OCI-LY1 (cell line): ENCODE measurements at regions not wholly inside any gene's neighbourhood (a gene's known extent, or its start where the extent isn't known, plus 50 kb on each side); places are given as distances from the start of the nearest gene placed in this dataset.

Experiments used
- H2AFZ ChIP-seq: fragments of 200-600 bp; sonication (generic), shearing (Covaris generic); 2 replicates; pipeline ENCODE4 v1.6.0; 2014; ENCODE audit warnings: antibody characterized with exemption, mild to moderate bottlenecking, low read length
- H3F3A ChIP-seq: fragments of 200-600 bp; sonication (generic), shearing (Covaris generic); 2 replicates; pipeline ENCODE4 v1.6.0; 2014; ENCODE audit warnings: mild to moderate bottlenecking, antibody characterized with exemption, low read length, moderate library complexity; ENCODE audit not compliant: insufficient read depth
- H3K27ac ChIP-seq: fragments of 200-600 bp; sonication (generic); 2 replicates; pipeline ENCODE4 v1.5.1; 2014; ENCODE audit warnings: low read length, mixed run types, mild to moderate bottlenecking, low read depth; ENCODE audit not compliant: poor library complexity, severe bottlenecking
- H3K27me3 ChIP-seq: fragments of 200-600 bp; sonication (generic); 2 replicates; pipeline ENCODE4 v1.6.0; 2014; ENCODE audit warnings: antibody characterized with exemption, mild to moderate bottlenecking, low read length, moderate library complexity; ENCODE audit not compliant: insufficient read depth
- H3K36me3 ChIP-seq: fragments of 200-600 bp; sonication (generic); 2 replicates; pipeline ENCODE4 v1.6.1; 2014; ENCODE audit warnings: mild to moderate bottlenecking, antibody characterized with exemption, low read length, moderate library complexity, mixed read lengths; ENCODE audit not compliant: insufficient read depth
- H3K4me1 ChIP-seq: fragments of 200-600 bp; sonication (generic); 2 replicates; pipeline ENCODE4 v1.5.1; 2014; ENCODE audit warnings: mild to moderate bottlenecking, low read length, moderate library complexity; ENCODE audit not compliant: insufficient read depth, severe bottlenecking
- H3K4me2 ChIP-seq: fragments of 200-600 bp; sonication (generic), shearing (Covaris generic); 2 replicates; pipeline ENCODE4 v1.6.1; 2014; ENCODE audit warnings: low read length
- H3K4me3 ChIP-seq: fragments of 200-600 bp; sonication (generic); 2 replicates; pipeline ENCODE4 v1.5.1; 2014; ENCODE audit warnings: low read length, low read depth, mild to moderate bottlenecking, mixed read lengths; ENCODE audit not compliant: poor library complexity, severe bottlenecking
- H3K79me2 ChIP-seq: fragments of 200-600 bp; shearing (Covaris generic); 2 replicates; pipeline ENCODE4 v1.6.1; 2016; ENCODE audit warnings: mixed run types, low read length, mixed read lengths; ENCODE audit not compliant: insufficient read depth
- H3K9ac ChIP-seq: fragments of 200-600 bp; sonication (generic), shearing (Covaris generic); 2 replicates; pipeline ENCODE4 v1.6.1; 2014; ENCODE audit warnings: mild to moderate bottlenecking, low read length, mixed read lengths
- H3K9me2 ChIP-seq: fragments of 200-600 bp; sonication (generic), shearing (Covaris generic); 2 replicates; pipeline ENCODE4 v1.6.1; 2014; ENCODE audit warnings: low read depth, mild to moderate bottlenecking, low read length, mixed read lengths
- H3K9me3 ChIP-seq: fragments of 200-600 bp; shearing (Covaris generic); 2 replicates; pipeline ENCODE4 v1.6.1; 2014; ENCODE audit warnings: low read length, mixed read lengths
- H4K20me1 ChIP-seq: fragments of 200-600 bp; sonication (generic), shearing (Covaris generic); 2 replicates; pipeline ENCODE4 v1.6.0; 2016; ENCODE audit warnings: mild to moderate bottlenecking, low read length; ENCODE audit not compliant: insufficient read depth
- CTCF ChIP-seq: fragments of 200-600 bp; sonication (generic), shearing (Covaris generic); IDR thresholded peaks from 2 replicates; pipeline ENCODE4 v1.5.1; 2017; ENCODE audit warnings: mild to moderate bottlenecking, antibody characterized with exemption, low read length, moderate library complexity, mixed read lengths
- EZH2 ChIP-seq: fragments of 200-600 bp; sonication (generic), shearing (Covaris generic); IDR thresholded peaks from 2 replicates; pipeline ENCODE4 v1.8.0; 2017; ENCODE audit warnings: borderline replicate concordance, mixed run types, mild to moderate bottlenecking, antibody characterized with exemption, low read length, moderate library complexity, mixed read lengths

- no peaks in the 10 kb centered on the region for H3K4me1 ChIP-seq
- H2AFZ ChIP-seq: no peak overlapping the region
- H3K36me3 ChIP-seq: no peaks in the 10 kb centered on the region
- H4K20me1 ChIP-seq: no peaks in the 10 kb centered on the region
- no peak for TF ChIP-seq CTCF
- H3F3A ChIP-seq: no peaks in the 10 kb centered on the region
- no peak overlapping the region for H3K9ac ChIP-seq
- no peaks in the 10 kb centered on the region for H3K79me2 ChIP-seq
- H3K27ac ChIP-seq: no peak overlapping the region
- H3K9me2 ChIP-seq: no peaks in the 10 kb centered on the region
- H3K27me3 ChIP-seq: no peaks in the 10 kb centered on the region
- no peaks in the 10 kb centered on the region for H3K9me3 ChIP-seq
- no peak overlapping the region for H3K4me2 ChIP-seq
- H3K4me3 ChIP-seq: no peak overlapping the region
Measured at GRCh38 chr16:61296814-61297213, 739.4 kb downstream of the CDH8 start.

GRCh38 chr16:61296305-61296704 lies 739.9 kb downstream of the CDH8 start:
- H3K9me2 ChIP-seq: no peaks in the 10 kb centered on the region
- H3K9me3 ChIP-seq: no peaks in the 10 kb centered on the region
- H3F3A ChIP-seq: no peaks in the 10 kb centered on the region
- TF ChIP-seq EZH2 (no peak), CTCF (no peak)
- no peaks in the 10 kb centered on the region for H3K79me2 ChIP-seq
- no peak overlapping the region for H3K4me3 ChIP-seq
- H3K27ac ChIP-seq: no peak overlapping the region
- no peak overlapping the region for H3K9ac ChIP-seq
- H3K36me3 ChIP-seq: no peaks in the 10 kb centered on the region
- H2AFZ ChIP-seq: no peak overlapping the region
- H4K20me1 ChIP-seq: no peaks in the 10 kb centered on the region
- no peaks in the 10 kb centered on the region for H3K4me1 ChIP-seq
- no peak overlapping the region for H3K4me2 ChIP-seq
- no peaks in the 10 kb centered on the region for H3K27me3 ChIP-seq

GRCh38 chr16:61295311-61295710 lies 740.9 kb downstream of the CDH8 start:
- H3K4me2 ChIP-seq: no peak overlapping the region
- H4K20me1 ChIP-seq: no peaks in the 10 kb centered on the region
- no peaks in the 10 kb centered on the region for H3K79me2 ChIP-seq
- H3K27ac ChIP-seq: no peak overlapping the region
- no peak for TF ChIP-seq CTCF
- TF ChIP-seq EZH2: no peak
- H3K9me2 ChIP-seq: no peaks in the 10 kb centered on the region
- no peaks in the 10 kb centered on the region for H3F3A ChIP-seq
- H3K36me3 ChIP-seq: no peaks in the 10 kb centered on the region
- H3K9me3 ChIP-seq: no peaks in the 10 kb centered on the region
- no peak overlapping the region for H2AFZ ChIP-seq
- H3K4me3 ChIP-seq: no peak overlapping the region
- no peaks in the 10 kb centered on the region for H3K27me3 ChIP-seq
- H3K4me1 ChIP-seq: no peaks in the 10 kb centered on the region
- H3K9ac ChIP-seq: no peak overlapping the region
